Mesodermal cell (in vitro differentiated cells): ENCODE measurements at regions not wholly inside any gene's neighbourhood (a gene's known extent, or its start where the extent isn't known, plus 50 kb on each side); places are given as distances from the start of the nearest gene placed in this dataset.

ENCODE experiments used
- H3K27ac ChIP-seq: 2 replicates; pipeline ENCODE4 v1.7.0; 2013; ENCODE audit warnings: mild to moderate bottlenecking, low read depth, low read length, moderate library complexity; ENCODE audit not compliant: severe bottlenecking
- H3K36me3 ChIP-seq: 2 replicates; pipeline ENCODE4 v1.7.1; 2013; ENCODE audit warnings: mild to moderate bottlenecking, low read length, moderate library complexity; ENCODE audit not compliant: control insufficient read depth, insufficient read depth
- H3K4me1 ChIP-seq: one replicate; pipeline ENCODE4 v1.7.1; 2013; ENCODE audit warnings: mild to moderate bottlenecking, low read length; ENCODE audit not compliant: insufficient read depth, control insufficient read depth, poor library complexity, severe bottlenecking
- H3K4me3 ChIP-seq: 2 replicates; pipeline ENCODE4 v1.7.0; 2013; ENCODE audit warnings: low read length, control low read depth, mild to moderate bottlenecking; ENCODE audit not compliant: insufficient read depth, poor library complexity, severe bottlenecking; ENCODE audit errors: extremely low read depth
- H3K9me3 ChIP-seq: 2 replicates; pipeline ENCODE4 v1.7.1; 2013; ENCODE audit warnings: mild to moderate bottlenecking, low read length, moderate library complexity; ENCODE audit not compliant: control insufficient read depth
- WGBS, 2 experiments: methylation state at CpG; one replicate each; pipeline ENCODE4 v1.1.5; 2013; ENCODE audit warnings: missing lambda C conversion rate in 2 of 2; ENCODE audit not compliant: insufficient coverage in 2 of 2; 5-methylcytosine and 5-hydroxymethylcytosine counted together

DNA sequence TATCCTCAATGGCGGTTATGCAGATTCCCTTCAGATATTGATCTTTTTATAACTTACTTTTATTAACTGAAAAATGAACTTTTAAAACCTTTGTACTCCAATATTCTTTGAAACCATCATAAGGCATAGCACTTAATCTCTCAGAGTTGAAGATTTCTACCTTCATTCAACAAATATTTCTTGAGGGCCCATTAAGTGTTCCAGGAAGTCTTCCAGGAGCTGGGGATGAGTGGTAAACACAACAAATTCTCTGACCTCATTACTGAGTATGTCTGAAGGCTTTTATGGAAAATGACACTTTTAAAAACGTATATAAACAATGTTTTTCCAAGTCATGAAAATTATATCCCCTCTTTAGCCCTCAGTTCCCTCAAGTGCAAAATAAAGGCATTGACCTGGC, 575.3 kb upstream of the IL12A start:
- H3K36me3 ChIP-seq: no peaks in the 10 kb centered on the region
- 67% methylated on average over 1 of the region's 2 CpGs; no CpG with 5 or more reads in 1 of the 2 experiments for WGBS, 2 experiments
- peaks cover 3% of the 10 kb centered on the region for H3K9me3 ChIP-seq
- no peak overlapping the region for H3K27ac ChIP-seq
- no peak overlapping the region for H3K4me3 ChIP-seq
- no peaks in the 10 kb centered on the region for H3K4me1 ChIP-seq

DNA sequence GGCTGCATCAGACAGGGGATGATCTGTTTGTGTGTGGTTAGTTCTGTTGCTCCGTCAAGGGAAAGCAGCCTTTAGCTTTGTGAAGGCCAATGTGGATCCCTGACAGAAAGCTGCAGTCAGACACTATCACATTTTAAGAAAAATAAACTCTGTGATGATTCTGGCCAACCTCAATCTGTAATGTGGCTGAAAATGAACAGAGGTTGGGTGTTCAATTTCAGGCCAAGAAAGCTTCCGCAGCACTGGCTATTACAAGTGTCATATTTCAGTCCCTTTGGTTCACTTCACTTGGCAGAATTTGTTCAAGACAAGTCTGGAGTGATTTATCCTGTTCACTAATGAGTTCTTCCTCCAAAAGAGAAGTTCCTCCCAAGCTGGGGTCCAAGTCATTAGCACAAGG, 571.8 kb upstream of the IL12A start:
- WGBS, 2 experiments: 75 to 89% methylated on average over 1 of the region's 2 CpGs
- H3K4me1 ChIP-seq: no peaks in the 10 kb centered on the region
- no peaks in the 10 kb centered on the region for H3K9me3 ChIP-seq
- H3K27ac ChIP-seq: no peak overlapping the region
- no peaks in the 10 kb centered on the region for H3K36me3 ChIP-seq
- H3K4me3 ChIP-seq: no peak overlapping the region

- no peak overlapping the region for H3K4me3 ChIP-seq
- no peaks in the 10 kb centered on the region for H3K9me3 ChIP-seq
- H3K27ac ChIP-seq: no peak overlapping the region
- whole genome bisulfite sequencing, 2 experiments: 100% methylated on average over 1 of the region's 2 CpGs; no CpG with 5 or more reads in 1 of the 2 experiments
- H3K4me1 ChIP-seq: no peaks in the 10 kb centered on the region
- no peaks in the 10 kb centered on the region for H3K36me3 ChIP-seq
Observed at GRCh38 chr3:159417761-159418160, 570.9 kb upstream of the IL12A start.

DNA sequence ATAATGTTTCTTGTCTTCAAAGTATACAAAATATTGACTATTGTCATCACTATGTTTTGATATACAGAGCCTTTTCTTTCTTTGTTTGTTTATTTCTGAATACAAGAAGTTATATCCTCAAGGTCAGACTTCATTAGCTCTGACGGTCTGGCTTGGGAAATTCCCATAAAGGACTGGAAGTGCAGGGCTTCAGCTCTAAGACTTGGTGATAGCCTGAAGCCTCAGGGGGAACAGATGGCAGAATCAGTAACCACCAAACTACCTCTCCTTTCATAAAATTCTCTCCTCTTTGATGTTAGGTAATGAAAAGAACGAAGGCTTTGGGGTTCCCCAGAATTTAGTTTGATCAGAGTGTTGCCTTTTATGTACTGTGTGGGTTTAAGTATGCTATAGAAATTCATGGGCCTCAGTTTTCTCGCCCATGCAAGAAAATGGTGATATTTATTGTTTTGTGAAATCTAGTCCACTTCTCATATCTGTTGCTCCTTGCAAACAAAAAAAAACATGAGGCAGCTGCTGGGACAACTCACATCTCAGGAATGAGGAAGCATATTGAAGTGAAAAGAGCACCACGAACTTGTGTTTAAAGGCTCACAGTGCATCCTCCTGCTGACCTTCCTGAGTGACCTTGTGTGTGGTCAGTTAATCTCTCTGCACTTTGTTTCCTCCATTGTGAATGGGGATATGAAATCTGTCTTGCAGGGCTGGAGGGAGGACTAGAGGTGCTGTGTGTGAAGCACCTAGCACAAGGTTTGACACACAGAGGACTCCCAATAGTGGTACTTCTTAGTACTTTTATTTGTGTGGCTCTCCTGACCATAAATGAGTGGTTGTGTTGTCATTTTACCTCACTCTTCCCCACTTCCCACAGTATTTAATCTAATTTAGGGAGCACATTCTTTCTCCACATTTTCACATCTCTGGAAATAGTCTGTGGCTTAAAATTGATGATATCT, 569.8 kb upstream of the IL12A start:
- Histone ChIP-seq H3K4me1 (no peaks in the 10 kb centered on the region), H3K36me3 (no peaks in the 10 kb centered on the region), H3K9me3 (no peaks in the 10 kb centered on the region), H3K27ac (peak overlapping the region; percentile 71), H3K4me3 (no peak overlapping the region)
- 63 to 71% methylated on average over 1 of the region's 4 CpGs for WGBS, 2 experiments

- Histone ChIP-seq H3K9me3 (no peaks in the 10 kb centered on the region), H3K4me1 (no peaks in the 10 kb centered on the region), H3K36me3 (no peaks in the 10 kb centered on the region), H3K4me3 (no peak overlapping the region), H3K27ac (no peak overlapping the region)
- no CpG with 5 or more reads among the region's 2 CpGs for WGBS, 2 experiments
Observed at GRCh38 chr3:159429702-159430101, 558.9 kb upstream of the IL12A start.

DNA sequence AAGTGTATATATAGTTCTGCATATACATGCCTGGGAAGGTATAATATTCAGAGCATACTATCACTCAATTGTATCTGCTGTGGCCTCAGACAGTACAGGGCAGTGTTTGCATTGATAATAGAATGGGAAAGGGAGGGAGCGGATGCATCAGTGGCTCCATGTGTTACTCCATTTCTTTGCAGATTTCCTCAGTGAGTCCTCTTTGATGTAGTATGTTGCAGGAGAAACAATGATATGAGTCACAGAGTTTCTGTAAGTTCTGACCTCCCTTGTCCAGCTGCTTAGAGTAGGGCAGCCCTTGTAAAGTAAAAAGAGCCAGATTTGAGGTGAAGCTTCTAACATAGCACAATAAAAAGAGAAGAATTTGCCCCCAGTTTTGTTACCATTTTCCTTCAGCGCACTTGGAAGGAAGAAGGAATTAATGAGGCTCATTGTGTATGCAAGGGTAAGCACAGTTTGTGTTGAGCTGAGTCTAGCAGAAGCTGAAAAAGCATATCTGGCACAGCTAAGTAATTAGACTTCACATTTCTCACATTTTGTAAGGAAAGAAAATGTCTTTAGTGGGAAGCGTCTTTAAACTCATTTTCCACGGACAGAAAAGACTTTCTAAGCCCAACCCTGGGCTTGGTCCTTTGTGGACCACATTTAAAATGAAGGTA, 555.8 kb upstream of the IL12A start:
- H3K27ac ChIP-seq: no peak overlapping the region
- H3K36me3 ChIP-seq: no peaks in the 10 kb centered on the region
- no peaks in the 10 kb centered on the region for H3K4me1 ChIP-seq
- H3K9me3 ChIP-seq: no peaks in the 10 kb centered on the region
- WGBS, 2 experiments: 70 to 96% methylated on average over 2 to 3 of the region's 4 CpGs
- no peak overlapping the region for H3K4me3 ChIP-seq

- H3K4me1 ChIP-seq: no peaks in the 10 kb centered on the region
Observed at GRCh38 chr3:159439346-159439745, 549.3 kb upstream of the IL12A start.

DNA sequence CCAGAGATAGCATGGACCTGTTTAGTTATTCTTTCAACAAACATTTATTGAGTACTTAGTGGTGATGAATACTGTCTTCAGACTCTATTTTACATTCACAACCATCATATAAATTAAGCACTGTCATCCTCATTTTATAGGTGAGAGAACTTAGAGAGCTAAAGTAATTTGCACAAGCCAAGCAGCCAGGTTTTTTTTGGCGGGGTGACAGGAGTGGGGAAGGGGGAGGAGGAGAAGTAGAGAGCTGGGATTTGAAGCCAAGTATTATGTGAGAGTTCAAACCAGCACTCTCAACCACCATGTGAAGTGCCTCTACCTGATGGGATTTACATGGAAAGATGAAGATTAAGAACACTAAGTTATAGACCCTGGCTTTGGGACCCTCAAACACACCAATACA, 547.4 kb upstream of the IL12A start:
- no peaks in the 10 kb centered on the region for H3K4me1 ChIP-seq
- 83% methylated on average over 1 of the region's 1 CpG; no CpG with 5 or more reads in 1 of the 2 experiments for WGBS, 2 experiments
- H3K36me3 ChIP-seq: no peaks in the 10 kb centered on the region
- no peak overlapping the region for H3K27ac ChIP-seq
- H3K4me3 ChIP-seq: no peak overlapping the region
- no peaks in the 10 kb centered on the region for H3K9me3 ChIP-seq

More at GRCh38 chr3:159439346-159439745, 549.3 kb upstream of the IL12A start:
- Histone ChIP-seq H3K27ac (no peak overlapping the region), H3K4me3 (no peak overlapping the region), H3K9me3 (no peaks in the 10 kb centered on the region), H3K36me3 (no peaks in the 10 kb centered on the region)
- WGBS, 2 experiments: 100% methylated on average over 1 of the region's 4 CpGs; no CpG with 5 or more reads in 1 of the 2 experiments

DNA sequence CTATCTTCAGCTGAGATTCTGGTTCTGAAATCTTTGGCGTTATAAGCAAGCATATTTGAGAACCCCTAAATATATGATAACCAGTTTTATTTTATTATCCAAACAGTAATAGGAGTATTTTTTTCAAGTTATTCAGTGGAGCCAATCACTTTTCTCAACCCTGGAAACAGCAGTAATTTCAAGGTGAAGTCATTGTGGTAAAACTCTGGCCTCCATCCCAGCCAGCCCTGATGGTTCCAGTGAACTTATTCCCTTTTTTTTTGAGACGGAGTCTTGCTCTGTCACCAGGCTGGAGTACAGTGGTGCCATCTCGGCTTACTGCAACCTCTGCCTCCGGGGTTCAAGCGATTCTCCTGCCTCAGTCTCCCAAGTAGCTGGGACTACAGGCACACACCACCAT, 545.4 kb upstream of the IL12A start:
- Histone ChIP-seq H3K9me3 (no peaks in the 10 kb centered on the region), H3K36me3 (no peaks in the 10 kb centered on the region), H3K4me3 (no peak overlapping the region), H3K4me1 (no peaks in the 10 kb centered on the region), H3K27ac (no peak overlapping the region)
- 84 to 88% methylated on average over 2 to 4 of the region's 5 CpGs for WGBS, 2 experiments

- Histone ChIP-seq H3K4me3 (no peak overlapping the region), H3K4me1 (no peaks in the 10 kb centered on the region), H3K36me3 (no peaks in the 10 kb centered on the region), H3K9me3 (no peaks in the 10 kb centered on the region), H3K27ac (no peak overlapping the region)
- WGBS, 2 experiments: 100% methylated on average over 2 of the region's 3 CpGs
Observed at GRCh38 chr3:159447841-159448240, 540.8 kb upstream of the IL12A start.
